ENCODE measurements at regions not wholly inside any gene's neighbourhood (a gene's known extent, or its start where the extent isn't known, plus 50 kb on each side); places are given as distances from the start of the nearest gene placed in this dataset.
A peak's percentile ranks its signal among the peaks of the same experiment; 100 is the strongest.
"Not testable (repeated sequence)": the region's sequence is repeated elsewhere in the genome, so short reads cannot be mapped to it uniquely, and the experiment has no call there.

GRCh38 chr4:158098802-158099201 is 74.0 kb downstream of the GASK1B start:
- no peak for TF ChIP-seq CTCF (conservative IDR thresholded peaks at IDR 0.05; ENCODE audit: low read depth, low read length)
- DNase-seq (ENCODE audit: low read depth), result no peak
- no peak overlapping the region for H3K4me3 ChIP-seq (ENCODE audit: low read depth, low read length)

- DNase-seq (ENCODE audit: low read depth), result peak; percentile 71
- H3K4me3 ChIP-seq (ENCODE audit: low read depth, low read length), result no peak overlapping the region
- TF ChIP-seq CTCF (conservative IDR thresholded peaks at IDR 0.05; ENCODE audit: low read depth, low read length), result no peak
Observed at GRCh38 chr4:158094413-158095134, 78.3 kb downstream of the GASK1B start.

- TF ChIP-seq CTCF (conservative IDR thresholded peaks at IDR 0.05; ENCODE audit: low read depth, low read length), result no peak
- no peak overlapping the region for H3K4me3 ChIP-seq (ENCODE audit: low read depth, low read length)
- peak; percentile 50 for DNase-seq (ENCODE audit: low read depth)
Observed at GRCh38 chr4:158090323-158090722, 82.5 kb downstream of the GASK1B start.

- not testable (repeated sequence) for H3K4me3 ChIP-seq (ENCODE audit: low read depth, low read length)
Observed at GRCh38 chr4:158089897-158090296, 82.9 kb downstream of the GASK1B start.

GRCh38 chr4:158080354-158080753 is 92.5 kb downstream of the GASK1B start:
- TF ChIP-seq CTCF (conservative IDR thresholded peaks at IDR 0.05; ENCODE audit: low read depth, low read length), result no peak
- no peak overlapping the region for H3K4me3 ChIP-seq (ENCODE audit: low read depth, low read length)
- no peak for DNase-seq (ENCODE audit: low read depth)

More at GRCh38 chr4:158089897-158090296, 82.9 kb downstream of the GASK1B start:
- DNase-seq (ENCODE audit: low read depth), result not testable (repeated sequence)

- no peak for DNase-seq (ENCODE audit: low read depth)
- H3K4me3 ChIP-seq (ENCODE audit: low read depth, low read length), result no peak overlapping the region
- TF ChIP-seq CTCF (conservative IDR thresholded peaks at IDR 0.05; ENCODE audit: low read depth, low read length), result no peak
Observed at GRCh38 chr4:158079661-158080060, 93.2 kb downstream of the GASK1B start.

GRCh38 chr4:158077835-158078234 is 95.0 kb downstream of the GASK1B start:
- no peak for DNase-seq (ENCODE audit: low read depth)
- TF ChIP-seq CTCF (conservative IDR thresholded peaks at IDR 0.05; ENCODE audit: low read depth, low read length), result no peak
- no peak overlapping the region for H3K4me3 ChIP-seq (ENCODE audit: low read depth, low read length)
